SK-N-SH treated with all-trans-retinoic acid at 6 μM for 48 hours (cell line): ENCODE measurements at regions not wholly inside any gene's neighbourhood (a gene's known extent, or its start where the extent isn't known, plus 50 kb on each side); places are given as distances from the start of the nearest gene placed in this dataset.

ENCODE experiments used
- ATAC-seq: fragments of 200-7000 bp; cut with Tn5 transposase; 3 replicates; pipeline ENCODE4 v1.9.1; 2020; ENCODE audit warnings: mild to moderate bottlenecking, moderate library complexity
- ARNTL ChIP-seq: fragments of 450-650 bp; formaldehyde crosslinking; IDR thresholded peaks from 2 replicates; pipeline ENCODE4 v1.5.0; 2020; ENCODE audit warnings: low read depth, mild to moderate bottlenecking, moderate library complexity, borderline replicate concordance
- BACH2 ChIP-seq: fragments of 250-450 bp; sonication (Bioruptor Pico); IDR thresholded peaks from 2 replicates; pipeline ENCODE4 v1.9.0; 2021; ENCODE audit warnings: mild to moderate bottlenecking, borderline replicate concordance
- CSDC2 ChIP-seq: fragments of 250-450 bp; sonication (Bioruptor Pico); IDR thresholded peaks from 2 replicates; pipeline ENCODE4 v1.5.0; 2020; ENCODE audit warnings: mild to moderate bottlenecking, moderate library complexity
- ESRRG ChIP-seq: fragments of 250-450 bp; sonication (Bioruptor Pico); IDR thresholded peaks from 2 replicates; pipeline ENCODE4 v1.6.1; 2021; ENCODE audit warnings: mild to moderate bottlenecking
- ISL1 ChIP-seq: fragments of 250-450 bp; sonication (Bioruptor Pico); IDR thresholded peaks from 2 replicates; pipeline ENCODE4 v2.1.2; 2022; ENCODE audit warnings: mild to moderate bottlenecking, moderate library complexity
- OSR1 ChIP-seq: fragments of 250-450 bp; sonication (Bioruptor Pico); IDR thresholded peaks from 2 replicates; pipeline ENCODE4 v1.8.0; 2022; ENCODE audit warnings: moderate library complexity, mild to moderate bottlenecking, inconsistent platforms
- POU6F1 ChIP-seq: fragments of 250-450 bp; sonication (Bioruptor Pico); IDR thresholded peaks from 2 replicates; pipeline ENCODE4 v1.8.0; 2021; ENCODE audit warnings: low read depth, mild to moderate bottlenecking, moderate library complexity, borderline replicate concordance
- RARB ChIP-seq: fragments of 250-450 bp; sonication (Bioruptor Pico); IDR thresholded peaks from 2 replicates; pipeline ENCODE4 v1.8.0; 2021; ENCODE audit warnings: mild to moderate bottlenecking, moderate library complexity
- SNAI2 ChIP-seq: fragments of 250-450 bp; sonication (Bioruptor Pico); IDR thresholded peaks from 2 replicates; pipeline ENCODE4 v1.5.0; 2020; ENCODE audit warnings: mild to moderate bottlenecking, moderate library complexity
- TOX ChIP-seq: fragments of 250-450 bp; sonication (Bioruptor Pico); IDR thresholded peaks from 2 replicates; pipeline ENCODE4 v1.8.0; 2021; ENCODE audit warnings: mild to moderate bottlenecking, moderate library complexity, borderline replicate concordance
- ZC3H10 ChIP-seq: fragments of 250-450 bp; sonication (Bioruptor Pico); IDR thresholded peaks from 2 replicates; pipeline ENCODE4 v1.5.1; 2021; ENCODE audit warnings: mild to moderate bottlenecking, moderate library complexity
- ZFP3 ChIP-seq: fragments of 250-450 bp; sonication (Bioruptor Pico); IDR thresholded peaks from 2 replicates; pipeline ENCODE4 v1.5.0; 2020; ENCODE audit warnings: mild to moderate bottlenecking, moderate library complexity
- ZFP30 ChIP-seq: fragments of 450-650 bp; formaldehyde crosslinking; IDR thresholded peaks from 2 replicates; pipeline ENCODE4 v1.5.0; 2022; ENCODE audit warnings: mild to moderate bottlenecking, moderate library complexity
- ZNF565 ChIP-seq: fragments of 450-650 bp; formaldehyde crosslinking; conservative IDR thresholded peaks from 2 replicates; pipeline ENCODE4 v1.5.0; 2020; ENCODE audit warnings: low read depth, mild to moderate bottlenecking, moderate library complexity
- ZNF70 ChIP-seq: fragments of 450-650 bp; formaldehyde crosslinking; IDR thresholded peaks from 2 replicates; pipeline ENCODE4 v1.5.0; 2020; ENCODE audit warnings: mild to moderate bottlenecking, moderate library complexity
- ZNF8 ChIP-seq: fragments of 450-650 bp; formaldehyde crosslinking; IDR thresholded peaks from 2 replicates; pipeline ENCODE4 v1.5.0; 2020; ENCODE audit warnings: mild to moderate bottlenecking, moderate library complexity
- TF ChIP-seq, protein P1 (sequence below): fragments of 250-450 bp; sonication (Bioruptor Pico); IDR thresholded peaks from 2 replicates; pipeline ENCODE4 v1.5.0; 2020; ENCODE audit warnings: mild to moderate bottlenecking, moderate library complexity
- TF ChIP-seq, protein P2 (sequence below): fragments of 250-450 bp; sonication (Bioruptor Pico); IDR thresholded peaks from 2 replicates; pipeline ENCODE4 v1.5.1; 2020; ENCODE audit warnings: low read depth, mild to moderate bottlenecking, moderate library complexity
- TF ChIP-seq, protein P3 (sequence below): fragments of 250-450 bp; sonication (Bioruptor Pico); IDR thresholded peaks from 2 replicates; pipeline ENCODE4 v1.5.1; 2021; ENCODE audit warnings: mild to moderate bottlenecking, moderate library complexity
- TF ChIP-seq, protein P4 (sequence below): fragments of 250-450 bp; sonication (Bioruptor Pico); IDR thresholded peaks from 2 replicates; pipeline ENCODE4 v1.8.0; 2020; ENCODE audit warnings: mild to moderate bottlenecking, moderate library complexity, borderline replicate concordance

GRCh38 chr6:21533678-21534077, 59.9 kb upstream of the SOX4 start:
- TF ChIP-seq SNAI2 (CRISPR knock-in tag) (no peak), RARB (CRISPR knock-in tag) (no peak), TOX (CRISPR knock-in tag) (no peak), ZFP3 (CRISPR knock-in tag) (no peak), ZNF565 (CRISPR knock-in tag) (no peak), ESRRG (CRISPR knock-in tag) (no peak), ZNF8 (no peak), CSDC2 (CRISPR knock-in tag) (no peak), ARNTL (CRISPR knock-in tag) (no peak), POU6F1 (CRISPR knock-in tag) (no peak)
- TF ChIP-seq, protein P1, sequence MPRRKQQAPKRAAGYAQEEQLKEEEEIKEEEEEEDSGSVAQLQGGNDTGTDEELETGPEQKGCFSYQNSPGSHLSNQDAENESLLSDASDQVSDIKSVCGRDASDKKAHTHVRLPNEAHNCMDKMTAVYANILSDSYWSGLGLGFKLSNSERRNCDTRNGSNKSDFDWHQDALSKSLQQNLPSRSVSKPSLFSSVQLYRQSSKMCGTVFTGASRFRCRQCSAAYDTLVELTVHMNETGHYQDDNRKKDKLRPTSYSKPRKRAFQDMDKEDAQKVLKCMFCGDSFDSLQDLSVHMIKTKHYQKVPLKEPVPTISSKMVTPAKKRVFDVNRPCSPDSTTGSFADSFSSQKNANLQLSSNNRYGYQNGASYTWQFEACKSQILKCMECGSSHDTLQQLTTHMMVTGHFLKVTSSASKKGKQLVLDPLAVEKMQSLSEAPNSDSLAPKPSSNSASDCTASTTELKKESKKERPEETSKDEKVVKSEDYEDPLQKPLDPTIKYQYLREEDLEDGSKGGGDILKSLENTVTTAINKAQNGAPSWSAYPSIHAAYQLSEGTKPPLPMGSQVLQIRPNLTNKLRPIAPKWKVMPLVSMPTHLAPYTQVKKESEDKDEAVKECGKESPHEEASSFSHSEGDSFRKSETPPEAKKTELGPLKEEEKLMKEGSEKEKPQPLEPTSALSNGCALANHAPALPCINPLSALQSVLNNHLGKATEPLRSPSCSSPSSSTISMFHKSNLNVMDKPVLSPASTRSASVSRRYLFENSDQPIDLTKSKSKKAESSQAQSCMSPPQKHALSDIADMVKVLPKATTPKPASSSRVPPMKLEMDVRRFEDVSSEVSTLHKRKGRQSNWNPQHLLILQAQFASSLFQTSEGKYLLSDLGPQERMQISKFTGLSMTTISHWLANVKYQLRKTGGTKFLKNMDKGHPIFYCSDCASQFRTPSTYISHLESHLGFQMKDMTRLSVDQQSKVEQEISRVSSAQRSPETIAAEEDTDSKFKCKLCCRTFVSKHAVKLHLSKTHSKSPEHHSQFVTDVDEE, result no peak
- TF ChIP-seq, protein P2, sequence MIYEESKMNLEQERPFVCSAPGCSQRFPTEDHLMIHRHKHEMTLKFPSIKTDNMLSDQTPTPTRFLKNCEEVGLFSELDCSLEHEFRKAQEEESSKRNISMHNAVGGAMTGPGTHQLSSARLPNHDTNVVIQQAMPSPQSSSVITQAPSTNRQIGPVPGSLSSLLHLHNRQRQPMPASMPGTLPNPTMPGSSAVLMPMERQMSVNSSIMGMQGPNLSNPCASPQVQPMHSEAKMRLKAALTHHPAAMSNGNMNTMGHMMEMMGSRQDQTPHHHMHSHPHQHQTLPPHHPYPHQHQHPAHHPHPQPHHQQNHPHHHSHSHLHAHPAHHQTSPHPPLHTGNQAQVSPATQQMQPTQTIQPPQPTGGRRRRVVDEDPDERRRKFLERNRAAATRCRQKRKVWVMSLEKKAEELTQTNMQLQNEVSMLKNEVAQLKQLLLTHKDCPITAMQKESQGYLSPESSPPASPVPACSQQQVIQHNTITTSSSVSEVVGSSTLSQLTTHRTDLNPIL (CRISPR knock-in tag), result no peak
- TF ChIP-seq, all 23 proteins: peak for 0

DNA sequence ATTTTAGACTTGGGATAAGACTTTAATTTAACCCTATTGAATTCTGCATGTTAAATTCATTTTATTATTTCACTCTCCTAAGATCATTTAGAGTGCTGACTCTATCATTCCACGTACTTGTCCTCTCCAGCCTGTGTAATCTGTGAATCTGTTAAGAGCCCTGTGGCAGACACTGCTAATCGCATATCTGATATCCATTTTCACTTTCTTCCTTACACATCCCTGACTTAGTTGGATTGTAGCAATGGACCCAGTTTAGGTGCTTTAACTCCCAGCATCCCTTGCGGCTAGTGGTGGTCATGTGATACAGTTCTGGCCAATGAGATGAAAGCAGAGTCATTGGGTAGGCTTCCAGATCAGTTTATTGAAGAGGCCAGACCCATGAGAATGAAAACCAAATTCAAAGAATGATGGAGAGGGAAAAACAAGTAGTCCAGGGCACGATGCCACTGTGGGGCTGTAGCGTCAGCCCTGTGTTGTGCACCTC, 57.2 kb upstream of the SOX4 start:
- ATAC-seq, result no peak
- TF ChIP-seq ARNTL (CRISPR knock-in tag), result no peak
- TF ChIP-seq ISL1 (CRISPR knock-in tag), result no peak
- TF ChIP-seq BACH2, result no peak
- TF ChIP-seq TOX (CRISPR knock-in tag), result no peak
- no peak for TF ChIP-seq POU6F1 (CRISPR knock-in tag)
- TF ChIP-seq ZNF8, result no peak
- TF ChIP-seq, protein P3, sequence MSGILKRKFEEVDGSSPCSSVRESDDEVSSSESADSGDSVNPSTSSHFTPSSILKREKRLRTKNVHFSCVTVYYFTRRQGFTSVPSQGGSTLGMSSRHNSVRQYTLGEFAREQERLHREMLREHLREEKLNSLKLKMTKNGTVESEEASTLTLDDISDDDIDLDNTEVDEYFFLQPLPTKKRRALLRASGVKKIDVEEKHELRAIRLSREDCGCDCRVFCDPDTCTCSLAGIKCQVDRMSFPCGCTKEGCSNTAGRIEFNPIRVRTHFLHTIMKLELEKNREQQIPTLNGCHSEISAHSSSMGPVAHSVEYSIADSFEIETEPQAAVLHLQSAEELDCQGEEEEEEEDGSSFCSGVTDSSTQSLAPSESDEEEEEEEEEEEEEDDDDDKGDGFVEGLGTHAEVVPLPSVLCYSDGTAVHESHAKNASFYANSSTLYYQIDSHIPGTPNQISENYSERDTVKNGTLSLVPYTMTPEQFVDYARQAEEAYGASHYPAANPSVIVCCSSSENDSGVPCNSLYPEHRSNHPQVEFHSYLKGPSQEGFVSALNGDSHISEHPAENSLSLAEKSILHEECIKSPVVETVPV, result no peak
- no peak for TF ChIP-seq OSR1
- no peak for TF ChIP-seq ZNF70 (CRISPR knock-in tag)
- TF ChIP-seq, protein P4, sequence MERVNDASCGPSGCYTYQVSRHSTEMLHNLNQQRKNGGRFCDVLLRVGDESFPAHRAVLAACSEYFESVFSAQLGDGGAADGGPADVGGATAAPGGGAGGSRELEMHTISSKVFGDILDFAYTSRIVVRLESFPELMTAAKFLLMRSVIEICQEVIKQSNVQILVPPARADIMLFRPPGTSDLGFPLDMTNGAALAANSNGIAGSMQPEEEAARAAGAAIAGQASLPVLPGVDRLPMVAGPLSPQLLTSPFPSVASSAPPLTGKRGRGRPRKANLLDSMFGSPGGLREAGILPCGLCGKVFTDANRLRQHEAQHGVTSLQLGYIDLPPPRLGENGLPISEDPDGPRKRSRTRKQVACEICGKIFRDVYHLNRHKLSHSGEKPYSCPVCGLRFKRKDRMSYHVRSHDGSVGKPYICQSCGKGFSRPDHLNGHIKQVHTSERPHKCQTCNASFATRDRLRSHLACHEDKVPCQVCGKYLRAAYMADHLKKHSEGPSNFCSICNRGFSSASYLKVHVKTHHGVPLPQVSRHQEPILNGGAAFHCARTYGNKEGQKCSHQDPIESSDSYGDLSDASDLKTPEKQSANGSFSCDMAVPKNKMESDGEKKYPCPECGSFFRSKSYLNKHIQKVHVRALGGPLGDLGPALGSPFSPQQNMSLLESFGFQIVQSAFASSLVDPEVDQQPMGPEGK, result no peak
- TF ChIP-seq SNAI2 (CRISPR knock-in tag), result no peak
- no peak for TF ChIP-seq ZFP3 (CRISPR knock-in tag)
- TF ChIP-seq ZC3H10, result no peak
- TF ChIP-seq ZFP30 (CRISPR knock-in tag), result no peak

More at GRCh38 chr6:21533678-21534077, 59.9 kb upstream of the SOX4 start:
- peak; percentile 92 for ATAC-seq

DNA sequence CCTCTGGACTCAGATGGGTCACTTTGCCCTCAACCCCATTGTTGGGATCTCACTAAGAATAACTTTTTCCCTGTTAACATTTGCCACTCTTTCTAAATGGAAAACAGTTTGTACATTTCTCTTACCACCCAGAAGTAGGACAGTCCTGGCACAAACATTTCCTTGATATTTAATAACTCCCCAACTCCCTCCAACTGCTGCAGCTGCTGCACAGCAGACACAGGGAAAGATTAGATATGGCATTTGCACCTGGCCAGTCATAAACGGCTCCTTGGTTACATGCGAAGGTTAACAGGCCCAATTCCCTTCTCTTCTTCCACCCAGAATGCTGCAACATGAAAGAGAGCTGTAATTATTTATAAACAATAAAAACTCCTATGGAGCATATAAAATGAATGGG, 55.9 kb upstream of the SOX4 start:
- ATAC-seq, result no peak
- TF ChIP-seq CSDC2 (CRISPR knock-in tag), result no peak
